AG10803 (cell line): ENCODE measurements at regions not wholly inside any gene's neighbourhood (a gene's known extent, or its start where the extent isn't known, plus 50 kb on each side); places are given as distances from the start of the nearest gene placed in this dataset.

Experiments used
- DNase-seq: peaks from one replicate; pipeline ENCODE4 v3.0.0; 2010; ENCODE audit warnings: low read depth
- H3K4me3 ChIP-seq: 2 replicates; pipeline ENCODE4 v1.5.1; 2011; ENCODE audit warnings: mild to moderate bottlenecking, low read length, control low read depth
- CTCF ChIP-seq: conservative IDR thresholded peaks from 2 replicates; pipeline ENCODE4 v1.5.1; 2011; ENCODE audit warnings: mild to moderate bottlenecking, low read length, control low read depth, inconsistent platforms

DNA sequence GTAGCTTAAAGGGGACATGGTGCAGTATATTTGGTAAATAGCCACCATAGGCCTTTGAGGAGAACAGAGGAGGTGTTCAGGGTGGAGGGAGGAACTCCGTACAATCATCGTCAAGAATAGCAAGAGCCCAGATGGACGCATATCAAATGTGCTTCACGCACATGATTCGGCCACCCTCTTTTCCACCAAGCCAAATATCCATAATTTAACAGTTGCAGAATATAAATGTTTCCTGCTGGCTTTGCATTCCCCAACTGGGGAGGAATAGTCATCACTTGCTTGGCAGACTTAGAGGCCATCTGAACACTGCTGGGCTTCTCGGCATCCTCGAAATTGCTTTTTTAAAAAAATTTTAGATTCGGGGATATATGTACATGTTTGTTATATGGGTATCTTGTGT is 111.9 kb upstream of the ERCC4 start:
- no peak for DNase-seq
- H3K4me3 ChIP-seq, result no peak overlapping the region
- no peak for TF ChIP-seq CTCF

DNA sequence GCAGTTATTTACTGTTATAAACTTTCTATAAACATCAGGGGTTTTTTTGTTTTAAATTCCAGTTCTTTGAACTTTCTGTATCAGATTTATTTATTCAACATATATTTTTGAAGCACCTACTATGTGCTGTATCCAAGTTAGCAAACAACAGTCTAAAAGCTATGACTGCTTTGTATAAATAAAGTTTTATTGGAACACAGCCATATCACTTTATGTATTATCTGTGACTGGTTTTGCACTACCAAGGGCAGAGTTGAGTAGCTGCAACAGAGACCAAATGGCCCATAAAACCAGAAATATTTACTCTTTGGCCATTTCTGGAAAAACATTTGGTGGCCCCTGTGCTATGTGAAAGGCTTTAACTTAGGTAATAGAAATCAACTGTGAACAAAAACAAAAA is 110.2 kb upstream of the ERCC4 start:
- no peak overlapping the region for H3K4me3 ChIP-seq
- DNase-seq, result no peak
- no peak for TF ChIP-seq CTCF

DNA sequence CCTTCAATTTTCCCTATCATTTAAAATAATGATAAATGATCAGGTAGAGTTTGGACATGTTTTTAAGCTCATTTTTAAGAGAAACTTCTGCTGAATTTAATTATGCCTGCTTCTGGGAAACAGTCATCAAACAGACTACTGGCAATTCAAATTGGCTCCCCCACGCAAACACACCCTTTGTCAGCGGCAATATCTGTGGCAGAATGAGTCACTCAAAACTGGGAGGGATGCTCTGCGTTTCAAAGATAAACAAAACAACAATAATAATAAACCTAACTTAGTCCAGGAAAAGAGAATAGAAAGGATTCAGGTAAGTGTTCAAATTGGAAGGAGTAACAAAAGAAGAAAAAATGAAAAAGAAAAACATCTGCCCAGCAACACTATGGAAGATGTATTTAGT is 108.1 kb upstream of the ERCC4 start:
- DNase-seq, result no peak
- TF ChIP-seq CTCF, result no peak
- no peak overlapping the region for H3K4me3 ChIP-seq

DNA sequence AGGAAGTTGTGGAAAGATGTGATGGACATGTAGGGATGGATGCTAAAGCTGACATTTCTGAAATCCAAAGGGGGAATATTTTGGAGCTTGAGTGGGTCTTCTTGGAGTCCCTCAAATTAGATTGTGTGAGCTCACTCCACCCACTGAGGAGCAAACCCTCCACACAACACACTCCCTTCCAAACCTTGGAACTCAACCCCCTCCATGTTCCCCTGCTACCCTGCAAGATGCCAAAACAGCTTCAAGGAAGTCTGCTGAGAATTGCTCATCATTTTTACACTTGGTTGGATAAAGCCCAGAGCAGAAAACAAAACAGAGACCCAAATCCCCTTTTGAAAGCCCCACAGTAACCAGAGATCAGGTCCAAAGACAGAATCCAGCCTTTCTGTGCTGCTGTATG is 103.3 kb upstream of the ERCC4 start:
- no peak for TF ChIP-seq CTCF
- no peak overlapping the region for H3K4me3 ChIP-seq
- no peak for DNase-seq

DNA sequence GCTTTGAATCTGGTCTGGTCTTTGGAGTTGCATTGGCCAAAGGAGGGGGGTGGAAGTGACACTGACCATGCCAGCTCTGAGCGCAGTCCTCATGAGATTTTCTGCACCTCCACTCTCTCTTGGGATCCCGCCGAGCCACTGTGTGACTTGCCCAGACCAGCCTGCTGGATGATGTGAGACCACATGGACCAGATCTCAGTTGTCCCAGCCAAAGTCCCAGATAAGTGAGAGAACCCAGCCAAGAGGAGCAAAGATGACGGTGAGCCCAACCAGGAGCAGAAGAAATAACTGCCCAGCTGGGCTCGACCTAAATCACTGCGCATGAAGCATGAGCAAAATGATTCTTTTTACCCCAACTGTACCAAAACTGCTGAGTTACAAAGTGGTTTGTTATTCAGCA is 96.5 kb upstream of the ERCC4 start:
- no peak overlapping the region for H3K4me3 ChIP-seq
- no peak for TF ChIP-seq CTCF
- no peak for DNase-seq

DNA sequence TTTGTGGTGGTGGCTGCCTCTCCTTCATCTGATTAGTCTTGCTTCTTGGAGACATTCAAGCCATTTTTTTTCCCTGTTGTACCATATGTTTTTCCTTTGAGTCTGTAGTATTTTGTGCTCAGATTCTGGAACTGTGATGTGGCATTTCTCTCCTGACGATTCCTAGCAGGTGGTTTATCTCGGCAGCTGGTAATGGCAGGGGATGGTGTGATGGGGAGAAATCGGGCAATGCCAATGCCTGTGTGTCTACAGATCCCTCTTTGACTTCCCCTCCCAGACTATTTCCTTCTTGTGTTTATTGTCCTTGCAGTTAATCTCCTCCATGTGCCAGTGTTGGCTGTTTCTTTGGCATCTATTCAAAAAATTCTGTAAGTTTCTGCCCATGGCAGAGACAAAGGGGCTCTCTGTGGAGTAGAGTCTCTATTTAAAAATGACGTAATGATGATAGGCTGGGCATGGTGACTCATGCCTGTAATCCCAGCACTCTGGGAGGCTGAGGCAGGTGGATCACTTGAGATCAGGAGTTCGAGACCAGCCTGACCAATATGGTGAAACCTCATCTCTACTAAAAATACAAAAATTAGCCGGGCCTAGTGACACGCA is 90.2 kb upstream of the ERCC4 start:
- H3K4me3 ChIP-seq, result no peak overlapping the region
- no peak for DNase-seq
- TF ChIP-seq CTCF, result no peak

GRCh38 chr16:13833515-13833914 is 86.4 kb upstream of the ERCC4 start:
- no peak for DNase-seq
- TF ChIP-seq CTCF, result no peak
- no peak overlapping the region for H3K4me3 ChIP-seq
